Fibroblast of skin of scalp (primary cell): ENCODE measurements at regions not wholly inside any gene's neighbourhood (a gene's known extent, or its start where the extent isn't known, plus 50 kb on each side); places are given as distances from the start of the nearest gene placed in this dataset.

ENCODE experiments used
- DNase-seq: peaks from one replicate; pipeline ENCODE4 v3.0.0-alpha.2; 2013

DNA sequence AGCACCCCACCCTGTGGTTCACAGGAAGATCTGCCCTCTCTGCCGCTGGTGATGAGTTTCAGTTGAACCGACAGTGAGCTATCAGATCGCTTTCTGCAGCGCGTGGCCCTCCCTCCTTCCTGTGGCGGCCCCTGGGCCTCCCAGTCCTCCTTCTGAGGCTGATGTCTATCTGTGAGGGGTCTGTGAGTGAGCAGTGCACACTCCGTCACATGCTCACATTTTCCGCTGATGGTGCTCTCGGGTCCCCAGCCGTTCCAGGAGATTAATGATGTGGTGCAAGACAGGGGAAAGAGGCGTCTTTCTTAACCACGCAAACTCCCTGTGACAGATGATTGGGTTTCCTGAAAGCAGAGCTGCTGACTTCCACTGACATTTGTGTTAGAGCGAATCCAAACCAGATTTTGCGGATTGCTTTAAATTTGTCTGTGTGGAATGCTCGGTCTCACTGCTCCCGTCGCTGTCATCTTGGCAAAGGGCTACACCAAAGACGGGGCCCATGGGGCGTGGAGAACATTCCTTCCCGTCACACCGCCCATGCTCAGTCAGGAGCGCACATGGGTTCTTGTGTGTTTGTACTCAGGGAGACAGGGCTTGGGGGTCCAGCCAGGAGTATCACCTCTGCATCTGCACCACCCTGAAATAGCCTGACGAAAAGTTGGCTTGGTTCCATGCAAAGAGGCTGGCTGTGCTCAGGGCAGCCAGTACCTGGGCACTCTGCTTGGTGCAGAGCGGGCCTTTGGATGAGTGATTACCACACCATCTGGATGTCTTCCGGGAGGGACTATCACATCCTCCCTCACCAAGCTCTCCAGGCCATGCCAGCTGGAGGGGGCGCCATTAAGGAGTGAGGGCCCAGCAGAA is 154.7 kb upstream of the HS6ST1 start:
- peak; percentile 95 for DNase-seq

DNA sequence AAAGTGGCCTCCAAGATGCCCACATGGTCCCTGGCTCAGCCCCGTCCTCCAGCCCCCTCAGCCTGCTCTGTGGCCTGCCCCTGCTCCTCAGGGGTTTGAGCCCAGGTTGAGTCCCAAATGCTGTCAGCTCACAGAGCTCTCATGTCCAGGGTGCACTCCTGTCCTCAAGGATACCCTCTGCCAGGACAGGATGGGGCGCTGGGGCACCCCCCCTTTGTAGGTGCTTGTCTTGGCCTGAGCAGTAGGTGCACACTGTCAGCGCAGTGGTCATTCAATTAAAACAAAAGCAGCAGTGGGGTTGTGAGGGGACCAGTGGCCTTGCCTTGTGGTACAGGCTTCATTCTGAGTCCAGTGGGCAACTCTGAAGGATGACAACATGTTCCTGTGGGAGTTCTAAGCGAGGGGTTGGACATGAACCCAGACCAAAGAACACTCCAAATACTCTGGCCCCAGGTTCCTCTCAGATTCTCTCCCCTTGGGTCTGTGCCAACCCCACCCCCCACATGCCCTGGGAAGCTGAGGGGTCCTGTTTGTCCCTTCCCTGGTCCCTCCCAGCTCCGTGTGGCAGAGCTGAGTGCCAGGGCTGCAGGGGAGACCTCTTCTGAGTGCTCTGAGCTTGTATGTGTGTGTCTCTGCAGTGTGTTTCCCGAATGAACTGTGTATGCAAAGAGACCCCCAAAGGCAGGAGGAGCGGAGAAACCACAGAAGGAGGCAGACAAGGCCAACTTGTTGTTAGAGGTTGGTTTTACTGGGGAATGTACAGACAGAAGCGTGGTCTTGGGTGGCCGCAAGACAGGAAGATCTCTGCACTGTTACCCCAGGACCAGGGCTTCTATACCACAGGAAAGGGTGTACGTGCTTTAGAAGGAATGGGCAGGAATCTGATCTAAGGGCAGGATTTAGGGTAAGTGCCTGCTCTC is 155.6 kb upstream of the HS6ST1 start:
- DNase-seq, result no peak

GRCh38 chr2:128474962-128475361 is 156.3 kb upstream of the HS6ST1 start:
- no peak for DNase-seq

- DNase-seq, result no peak
These were observed 157.0 kb upstream of the HS6ST1 start for GRCh38 chr2:128475427-128476211.

- no peak for DNase-seq
These were observed 158.6 kb upstream of the HS6ST1 start for GRCh38 chr2:128477026-128477820.

GRCh38 chr2:128477891-128478290 is 159.2 kb upstream of the HS6ST1 start:
- DNase-seq, result no peak

DNA sequence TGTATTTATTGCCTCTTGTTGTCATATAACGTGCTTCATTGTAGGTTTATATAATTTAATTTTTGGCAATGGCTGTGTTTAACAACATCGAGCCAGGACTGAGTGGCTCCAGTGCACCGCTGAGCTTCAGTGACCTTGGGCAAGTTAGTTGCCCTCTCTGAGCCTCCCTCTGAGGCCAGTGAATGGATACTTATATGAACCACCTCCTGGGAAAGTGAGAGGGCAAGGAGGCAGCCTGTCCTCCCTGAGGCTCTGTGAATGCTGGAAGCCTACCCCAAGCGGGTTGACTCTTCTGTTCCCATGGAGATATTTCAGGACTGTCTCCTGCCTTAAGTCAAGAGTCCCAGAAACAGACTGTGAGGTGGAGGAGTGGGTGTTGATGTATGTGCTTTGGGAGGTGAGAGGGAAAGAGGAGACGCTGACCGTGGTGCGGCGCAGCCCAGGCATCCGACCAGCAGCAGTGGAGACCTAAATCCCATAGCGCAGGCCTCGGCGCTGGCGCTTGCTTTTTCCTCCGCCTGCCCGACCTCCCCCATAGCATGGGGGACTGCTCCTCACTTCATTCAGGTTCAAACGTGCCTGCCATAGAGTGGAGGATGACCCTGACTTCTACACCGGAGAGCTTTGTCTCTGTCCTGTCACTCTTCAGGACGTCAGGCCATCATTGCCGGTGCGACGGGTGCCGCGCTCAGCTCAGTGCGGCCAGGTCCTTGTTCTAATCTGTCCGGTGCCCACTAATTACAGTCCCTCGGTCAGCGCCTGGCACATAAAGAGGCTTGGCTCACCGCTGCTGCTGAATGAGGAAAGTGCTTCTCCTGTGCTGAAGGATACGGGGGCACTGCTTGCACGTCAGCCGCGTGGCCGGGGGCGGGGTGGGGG is 167.3 kb upstream of the HS6ST1 start:
- DNase-seq, result no peak

DNA sequence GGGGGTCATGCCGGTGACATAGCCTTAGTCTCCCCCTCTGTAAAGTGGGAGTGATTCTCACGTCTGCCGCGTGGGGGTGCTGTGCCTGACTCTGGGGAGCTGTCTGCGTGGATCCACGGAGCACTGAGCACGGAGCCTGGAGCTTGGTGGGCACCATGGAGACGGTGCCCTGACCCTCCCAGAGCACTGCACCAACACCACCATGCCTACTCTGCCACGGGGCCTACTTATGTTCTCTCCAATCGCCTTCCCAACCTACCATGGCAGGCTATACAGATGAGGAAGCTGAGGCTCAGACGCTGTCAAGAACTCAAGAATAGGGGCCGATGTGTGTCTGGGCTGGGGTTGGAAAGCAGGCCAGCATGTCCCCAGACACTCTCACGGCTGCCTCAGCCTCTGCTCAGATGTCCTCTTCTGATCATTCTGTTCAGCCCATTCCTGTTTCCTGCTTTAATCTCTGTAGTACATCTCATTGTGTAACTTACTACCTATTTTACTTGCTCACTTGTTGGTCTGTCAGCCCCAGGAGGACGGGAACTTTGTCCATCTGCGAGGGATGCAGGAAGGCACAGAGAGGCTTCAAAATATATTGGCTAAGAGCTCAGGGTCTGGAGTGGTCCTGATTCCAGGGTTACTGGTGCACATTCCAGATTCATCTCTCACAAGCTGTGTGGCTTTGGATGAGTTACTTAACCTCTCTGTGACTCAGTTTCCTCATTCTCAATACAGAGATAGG is 168.1 kb upstream of the HS6ST1 start:
- DNase-seq, result no peak

DNA sequence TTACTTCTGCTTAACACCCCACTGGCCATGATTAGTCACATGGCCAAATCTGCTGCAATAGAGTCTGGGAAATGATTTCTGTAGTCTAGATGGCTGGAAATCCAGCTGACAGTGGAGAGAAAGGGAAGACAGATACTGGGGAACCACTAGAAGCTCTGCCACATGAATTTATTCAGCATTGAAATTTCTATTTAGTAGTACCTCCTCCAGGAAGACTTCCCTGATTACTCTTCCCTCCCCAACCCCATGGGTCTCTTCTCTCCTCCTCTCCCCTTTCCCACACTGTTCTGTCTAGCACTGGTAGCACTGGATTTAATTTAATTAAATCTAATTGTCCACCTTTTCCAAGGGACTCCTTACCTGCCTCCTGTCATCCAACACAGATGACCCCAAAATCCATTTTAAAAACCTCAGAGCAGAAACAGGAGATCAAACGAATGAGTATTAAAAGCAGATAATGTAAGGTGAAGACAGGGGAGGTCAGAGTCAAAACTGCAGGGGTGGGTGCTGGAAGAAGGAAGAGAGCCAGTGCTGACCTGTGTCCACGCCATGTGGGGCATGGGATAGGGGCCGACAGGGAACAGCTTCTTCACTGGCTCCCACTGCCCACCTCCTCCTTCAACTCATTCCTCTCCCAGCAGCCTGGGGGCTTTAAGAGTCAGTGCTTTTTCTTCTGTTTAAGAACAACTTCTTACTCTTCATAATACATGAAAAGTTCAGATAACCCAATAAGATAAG is 169.2 kb upstream of the HS6ST1 start:
- DNase-seq, result no peak

- DNase-seq, result peak; percentile 22
These were observed 169.8 kb upstream of the HS6ST1 start for GRCh38 chr2:128488434-128488833.

DNA sequence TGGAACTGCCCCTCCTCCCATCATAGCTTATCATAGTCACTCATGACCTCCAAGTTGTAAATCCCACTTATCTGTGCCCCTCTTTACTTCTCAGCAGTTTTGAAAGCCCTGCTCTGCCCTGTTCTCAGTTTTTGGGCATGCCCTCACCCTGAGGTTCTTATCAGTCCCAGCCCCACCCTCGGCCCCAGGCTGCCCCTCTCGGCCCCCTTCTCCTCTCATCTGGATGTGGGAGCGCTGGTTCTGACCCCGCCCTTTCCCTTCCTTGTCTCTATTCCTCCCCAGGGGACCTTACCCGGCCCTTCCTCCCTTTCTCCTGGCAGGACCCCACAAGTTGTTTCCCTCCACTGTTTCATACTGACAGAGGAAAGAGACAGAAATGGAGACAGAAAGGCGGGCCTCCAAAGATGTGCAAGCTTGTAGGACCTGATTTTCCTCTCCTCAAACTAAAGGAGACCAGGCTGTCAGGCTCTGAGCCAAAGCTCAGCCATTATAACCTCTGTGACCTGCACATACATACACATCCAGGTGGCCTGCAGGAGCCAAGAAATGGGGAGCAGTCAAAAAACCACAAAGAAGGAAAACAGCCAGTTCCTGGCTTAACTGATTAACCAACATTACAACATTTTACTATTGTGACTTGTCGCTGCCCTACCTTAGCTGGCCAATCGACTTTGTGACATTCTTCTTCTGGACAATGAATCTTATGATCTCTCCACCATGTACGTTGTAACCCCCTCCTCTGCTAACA is 171.0 kb upstream of the HS6ST1 start:
- DNase-seq, result no peak

GRCh38 chr2:128490321-128490720 is 171.7 kb upstream of the HS6ST1 start:
- no peak for DNase-seq

GRCh38 chr2:128490881-128491691 is 172.4 kb upstream of the HS6ST1 start:
- no peak for DNase-seq

DNA sequence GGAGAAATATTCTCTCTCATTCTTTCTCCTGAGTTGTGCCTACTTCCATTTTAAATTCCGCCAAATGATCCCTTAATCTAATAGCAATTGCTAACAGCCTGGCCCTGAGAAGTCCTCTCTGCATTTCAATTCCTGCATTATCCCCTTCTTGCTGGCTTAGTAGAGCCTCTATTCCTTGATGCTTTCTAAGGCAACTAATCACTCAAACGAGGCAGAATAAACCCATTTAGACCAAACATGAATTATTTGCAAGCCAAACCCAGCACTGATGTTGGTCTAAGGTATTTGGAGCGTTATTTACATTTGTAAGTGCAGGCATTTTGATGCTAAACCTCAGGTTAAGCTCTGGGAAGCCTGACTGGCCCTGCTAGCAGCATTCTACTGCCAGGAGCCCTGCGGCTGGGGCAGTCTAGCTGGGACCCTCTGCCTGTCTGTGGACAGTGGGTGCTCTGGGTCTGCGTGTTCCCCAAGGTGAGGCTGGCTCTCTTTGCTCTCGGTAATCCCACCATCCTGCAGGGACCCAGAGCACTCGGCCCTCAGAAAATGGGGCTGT is 173.1 kb upstream of the HS6ST1 start:
- no peak for DNase-seq

GRCh38 chr2:128492966-128493811 is 174.5 kb upstream of the HS6ST1 start:
- DNase-seq, result no peak

- no peak for DNase-seq
These were observed 175.2 kb upstream of the HS6ST1 start for GRCh38 chr2:128493880-128494279.

GRCh38 chr2:128494307-128494639 is 175.6 kb upstream of the HS6ST1 start:
- DNase-seq, result no peak
